ENCODE measurements at regions not wholly inside any gene's neighbourhood (a gene's known extent, or its start where the extent isn't known, plus 50 kb on each side); places are given as distances from the start of the nearest gene placed in this dataset.

DNA sequence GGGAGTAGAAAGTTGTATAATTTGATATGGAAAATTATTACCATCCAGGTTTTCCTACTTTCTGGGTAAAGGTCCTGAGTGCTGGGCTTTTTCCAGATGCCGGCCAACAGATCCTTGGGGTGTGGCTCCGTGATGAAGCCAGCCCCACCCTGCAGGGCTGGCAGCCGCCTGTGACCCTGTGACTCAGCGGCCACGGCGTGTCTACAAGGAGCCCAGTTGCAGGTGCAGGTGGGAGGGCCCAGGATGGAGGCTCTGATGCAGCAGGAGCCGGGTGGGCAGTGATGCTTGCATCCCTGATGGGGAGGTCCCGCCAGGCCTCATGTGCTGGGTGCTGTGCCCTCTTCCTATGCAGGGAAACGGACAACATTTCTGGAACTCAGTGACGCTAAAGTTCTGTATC lies 96.0 kb upstream of the ALKAL2 start:
- no peak for DNase-seq
- intact Hi-C loops (cut with DNase I; ENCODE audit: low total_unique reads), result no loop called here
- WGBS, 5 donors, result 67 to 76% (median 73%) methylated on average over 9 to 10 of the region's 10 CpGs
- Histone ChIP-seq H3K27me3 (replicated peaks in 1 of 7) (peaks cover 0 to 4% (median 0%) of the 10 kb centered on the region in 7 donors), H3K36me3 (no peaks in the 10 kb centered on the region), H3K4me1 (no peaks in the 10 kb centered on the region), H3K4me3 (no peak overlapping the region), H3K27ac (no peak overlapping the region), H3K9me3 (no peaks in the 10 kb centered on the region)
- TF ChIP-seq, protein P1, sequence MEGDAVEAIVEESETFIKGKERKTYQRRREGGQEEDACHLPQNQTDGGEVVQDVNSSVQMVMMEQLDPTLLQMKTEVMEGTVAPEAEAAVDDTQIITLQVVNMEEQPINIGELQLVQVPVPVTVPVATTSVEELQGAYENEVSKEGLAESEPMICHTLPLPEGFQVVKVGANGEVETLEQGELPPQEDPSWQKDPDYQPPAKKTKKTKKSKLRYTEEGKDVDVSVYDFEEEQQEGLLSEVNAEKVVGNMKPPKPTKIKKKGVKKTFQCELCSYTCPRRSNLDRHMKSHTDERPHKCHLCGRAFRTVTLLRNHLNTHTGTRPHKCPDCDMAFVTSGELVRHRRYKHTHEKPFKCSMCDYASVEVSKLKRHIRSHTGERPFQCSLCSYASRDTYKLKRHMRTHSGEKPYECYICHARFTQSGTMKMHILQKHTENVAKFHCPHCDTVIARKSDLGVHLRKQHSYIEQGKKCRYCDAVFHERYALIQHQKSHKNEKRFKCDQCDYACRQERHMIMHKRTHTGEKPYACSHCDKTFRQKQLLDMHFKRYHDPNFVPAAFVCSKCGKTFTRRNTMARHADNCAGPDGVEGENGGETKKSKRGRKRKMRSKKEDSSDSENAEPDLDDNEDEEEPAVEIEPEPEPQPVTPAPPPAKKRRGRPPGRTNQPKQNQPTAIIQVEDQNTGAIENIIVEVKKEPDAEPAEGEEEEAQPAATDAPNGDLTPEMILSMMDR (IDR thresholded peaks at IDR 0.05 in 8 of 11, conservative IDR thresholded peaks at IDR 0.05 in 3 of 11), result no peak
- TF ChIP-seq POLR2A (IDR thresholded peaks at IDR 0.05) (no peak), POLR2AphosphoS5 (IDR thresholded peaks at IDR 0.05) (no peak)

DNA sequence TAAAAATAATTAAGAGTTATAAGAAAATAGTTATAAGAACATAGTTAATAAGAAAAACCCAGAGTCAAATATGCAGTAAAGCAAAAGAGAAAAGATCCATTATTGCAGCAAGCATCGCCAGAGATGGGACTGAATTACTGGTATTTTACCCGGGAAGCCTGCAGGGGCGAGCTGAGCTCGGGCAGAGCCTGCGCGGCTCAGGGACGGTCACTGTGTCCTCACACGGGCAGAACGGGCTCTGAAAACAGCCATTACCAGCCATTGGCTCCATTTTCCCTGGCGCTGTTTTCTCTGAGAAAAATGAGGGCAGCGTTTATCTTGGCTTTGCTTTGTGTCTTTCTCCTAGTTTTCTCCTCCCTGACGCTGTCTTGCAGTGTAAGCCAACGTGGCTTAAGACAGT lies 95.3 kb upstream of the ALKAL2 start:
- Histone ChIP-seq H3K27me3 (replicated peaks in 1 of 7) (peaks cover 0 to 4% (median 0%) of the 10 kb centered on the region in 7 donors), H3K36me3 (no peaks in the 10 kb centered on the region), H3K4me3 (no peak overlapping the region), H3K27ac (no peak overlapping the region), H3K4me1 (no peaks in the 10 kb centered on the region), H3K9me3 (peaks cover 0 to 3% (median under 1%) of the 10 kb centered on the region in 8 donors)
- no peak for DNase-seq
- intact Hi-C loops (cut with DNase I; ENCODE audit: low total_unique reads), result no loop called here
- TF ChIP-seq, protein P1 (IDR thresholded peaks at IDR 0.05 in 8 of 11, conservative IDR thresholded peaks at IDR 0.05 in 3 of 11), result no peak
- TF ChIP-seq POLR2AphosphoS5 (IDR thresholded peaks at IDR 0.05), result no peak
- TF ChIP-seq POLR2A (IDR thresholded peaks at IDR 0.05), result no peak
- 45 to 62% (median 48%) methylated on average over 13 of the region's 13 CpGs for WGBS, 5 donors

DNA sequence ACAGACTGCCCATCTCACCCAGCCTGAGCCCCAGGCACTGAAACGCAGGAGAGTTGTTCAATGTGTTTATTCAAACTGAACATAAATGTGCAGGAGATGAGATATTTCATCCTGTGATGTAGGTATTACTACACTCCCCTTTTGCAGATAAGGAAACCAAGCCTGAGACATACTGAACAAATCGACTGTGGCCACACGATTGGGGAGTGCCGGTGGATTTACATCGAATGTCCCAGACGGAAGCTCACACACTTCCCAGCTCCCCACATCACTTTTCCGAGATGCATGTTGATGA lies 94.8 kb upstream of the ALKAL2 start:
- H3K9me3 ChIP-seq, result peaks cover 0 to 8% (median 5%) of the 10 kb centered on the region in 8 donors
- H3K36me3 ChIP-seq, result no peaks in the 10 kb centered on the region
- H3K4me3 ChIP-seq, result no peak overlapping the region
- no peaks in the 10 kb centered on the region for H3K4me1 ChIP-seq
- intact Hi-C loops (cut with DNase I; ENCODE audit: low total_unique reads), result no loop called here
- TF ChIP-seq POLR2A (IDR thresholded peaks at IDR 0.05) (no peak), POLR2AphosphoS5 (IDR thresholded peaks at IDR 0.05) (no peak)
- TF ChIP-seq, protein P1 (IDR thresholded peaks at IDR 0.05 in 8 of 11, conservative IDR thresholded peaks at IDR 0.05 in 3 of 11), result no peak
- no peak for DNase-seq
- H3K27ac ChIP-seq, result no peak overlapping the region
- 81 to 92% (median 87%) methylated on average over 7 of the region's 7 CpGs for WGBS, 5 donors
- H3K27me3 ChIP-seq (replicated peaks in 1 of 7), result peaks cover 0 to 4% (median 0%) of the 10 kb centered on the region in 7 donors

DNA sequence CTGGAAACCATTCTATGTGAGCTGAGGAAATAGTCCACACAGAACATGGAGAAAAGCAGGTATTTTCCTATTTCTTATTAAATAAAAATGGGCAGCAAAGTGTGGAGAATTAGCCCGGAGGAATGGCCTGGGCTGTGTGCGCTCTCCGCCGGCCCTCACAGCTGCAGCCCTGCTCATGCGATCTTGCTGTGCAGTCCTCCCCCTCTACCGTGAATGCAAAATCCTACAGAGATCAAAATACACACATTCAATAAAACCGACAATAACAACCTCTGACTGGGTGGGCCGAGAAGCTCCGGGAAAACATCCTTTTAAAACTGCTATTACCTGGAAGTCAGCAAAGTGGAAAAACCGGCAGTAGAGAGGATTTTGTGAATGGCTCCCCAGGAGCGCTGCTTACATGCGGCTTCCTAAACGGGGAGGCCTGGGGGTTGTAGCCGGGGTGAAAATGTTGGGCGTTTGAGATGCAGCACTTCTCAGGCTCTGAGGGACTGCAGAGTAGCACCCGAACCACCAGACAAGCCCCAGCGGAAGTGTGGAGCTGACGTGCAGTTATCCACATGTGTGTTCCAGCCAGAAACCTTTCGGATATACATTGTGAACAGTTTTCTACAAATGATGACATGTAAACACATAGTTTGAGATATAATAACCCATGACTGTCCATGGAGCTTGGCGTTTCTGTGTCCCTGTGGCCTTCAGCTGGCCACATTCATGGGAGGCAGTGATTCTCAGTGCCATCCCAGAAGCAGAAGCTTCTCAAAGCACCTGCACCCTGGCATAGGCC lies 94.2 kb upstream of the ALKAL2 start:
- no peak for TF ChIP-seq POLR2AphosphoS5 (IDR thresholded peaks at IDR 0.05)
- TF ChIP-seq, protein P1 (IDR thresholded peaks at IDR 0.05 in 8 of 11, conservative IDR thresholded peaks at IDR 0.05 in 3 of 11), result no peak
- intact Hi-C loops (cut with DNase I; ENCODE audit: low total_unique reads), result no loop called here
- Histone ChIP-seq H3K4me1 (no peaks in the 10 kb centered on the region), H3K9me3 (peaks cover 0 to 13% (median 10%) of the 10 kb centered on the region in 8 donors), H3K36me3 (no peaks in the 10 kb centered on the region), H3K27ac (no peak overlapping the region), H3K4me3 (no peak overlapping the region), H3K27me3 (replicated peaks in 1 of 7) (peaks cover 0 to 4% (median 0%) of the 10 kb centered on the region in 7 donors)
- 72 to 83% (median 74%) methylated on average over 20 of the region's 20 CpGs for WGBS, 5 donors
- DNase-seq, result no peak

Data from spleen (tissue), 11 donors.